OCI-LY7 (cell line): ENCODE measurements at regions not wholly inside any gene's neighbourhood (a gene's known extent, or its start where the extent isn't known, plus 50 kb on each side); places are given as distances from the start of the nearest gene placed in this dataset.

ENCODE experiments used
- BruUV-seq: library from RNA; stranded (reverse); fragments of 400-500 nt; replicated peaks from 2 replicates; lab custom pipeline; 2021; lab: Mats Ljungman, UMichigan
- CTCF ChIA-PET: fragments of 300-600 bp; sonication (Branson Sonifier 250); formaldehyde crosslinking; loops from one replicate; lab custom pipeline; 2022; ENCODE audit warnings: antibody characterized with exemption; ENCODE audit not compliant: unreplicated experiment; lab: Charles Lee
- POLR2A ChIA-PET: fragments of 300-600 bp; sonication (Branson Sonifier 250); formaldehyde crosslinking; loops from one replicate; lab custom pipeline; 2022; ENCODE audit warnings: antibody characterized with exemption; lab: Charles Lee
- DNase-seq: peaks from one replicate; pipeline ENCODE4 v3.0.0-alpha.2; 2015; ENCODE audit warnings: low spot score
- H2AFZ ChIP-seq: fragments of 200-600 bp; sonication (generic), shearing (Covaris generic); 2 replicates; pipeline ENCODE4 v1.6.1; 2014; ENCODE audit warnings: mild to moderate bottlenecking, antibody characterized with exemption, low read length, moderate library complexity
- H3K27ac ChIP-seq: fragments of 200-600 bp; sonication (generic); 2 replicates; pipeline ENCODE4 v1.5.1; 2014; ENCODE audit warnings: mixed run types, low read depth, mild to moderate bottlenecking, moderate library complexity, low read length, inconsistent platforms; ENCODE audit not compliant: poor library complexity, severe bottlenecking
- H3K36me3 ChIP-seq: fragments of 200-600 bp; sonication (generic); 2 replicates; pipeline ENCODE4 v1.6.1; 2014; ENCODE audit warnings: mild to moderate bottlenecking, antibody characterized with exemption, low read length, moderate library complexity, mixed read lengths; ENCODE audit not compliant: insufficient read depth
- H3K4me1 ChIP-seq: fragments of 200-600 bp; sonication (generic); 2 replicates; pipeline ENCODE4 v1.5.1; 2014; ENCODE audit warnings: mild to moderate bottlenecking, low read length; ENCODE audit not compliant: insufficient read depth, poor library complexity, severe bottlenecking
- H3K4me2 ChIP-seq: fragments of 200-600 bp; sonication (generic); 2 replicates; pipeline ENCODE4 v1.6.1; 2014; ENCODE audit warnings: mild to moderate bottlenecking, low read length
- H3K4me3 ChIP-seq: fragments of 200-600 bp; sonication (generic); 2 replicates; pipeline ENCODE4 v1.5.1; 2014; ENCODE audit warnings: mild to moderate bottlenecking, low read depth, low read length; ENCODE audit not compliant: poor library complexity, severe bottlenecking
- H3K79me2 ChIP-seq: fragments of 200-600 bp; sonication (generic); 2 replicates; pipeline ENCODE4 v1.6.1; 2016; ENCODE audit warnings: low read depth, mild to moderate bottlenecking, low read length, moderate library complexity, mixed read lengths; ENCODE audit not compliant: insufficient read depth
- H3K9me2 ChIP-seq: fragments of 200-600 bp; sonication (generic); 2 replicates; pipeline ENCODE4 v1.6.1; 2016; ENCODE audit warnings: mild to moderate bottlenecking, low read length, mixed read lengths; ENCODE audit not compliant: insufficient read depth
- H3K9me3 ChIP-seq: fragments of 200-600 bp; sonication (generic); 2 replicates; pipeline ENCODE4 v1.6.1; 2014; ENCODE audit warnings: mild to moderate bottlenecking, mixed run types, low read length, mixed read lengths
- H4K20me1 ChIP-seq: fragments of 200-600 bp; sonication (generic); 2 replicates; pipeline ENCODE4 v1.6.1; 2014; ENCODE audit warnings: mild to moderate bottlenecking, antibody characterized with exemption, low read length, moderate library complexity, mixed read lengths; ENCODE audit not compliant: insufficient read depth
- CTCF ChIP-seq: fragments of 200-600 bp; sonication (generic); conservative IDR thresholded peaks from 2 replicates; pipeline ENCODE4 v1.5.1; 2014; ENCODE audit warnings: mild to moderate bottlenecking, antibody characterized with exemption, low read length, moderate library complexity, mixed read lengths
- EZH2phosphoT487 ChIP-seq: fragments of 200-600 bp; sonication (generic); IDR thresholded peaks from 2 replicates; pipeline ENCODE4 v1.6.1; 2018; ENCODE audit warnings: low read depth, borderline replicate concordance, mild to moderate bottlenecking, mixed run types, antibody characterized with exemption, low read length, moderate library complexity, mixed read lengths
- intact Hi-C: fragments of 100-400 bp; cut with micrococcal nuclease; formaldehyde crosslinking; loops from one replicate; pipeline ENCODE4 v1.10.0; 2022; ENCODE audit not compliant: unreplicated experiment

- no peak for TF ChIP-seq EZH2phosphoT487
- no peak overlapping the region for H2AFZ ChIP-seq
- H3K27ac ChIP-seq = no peak overlapping the region
- ChIA-PET CTCF (no interaction called here), POLR2A (no interaction called here)
- no TSS peak for BruUV-seq
- no peak overlapping the region for H3K4me2 ChIP-seq
- H3K4me3 ChIP-seq = no peak overlapping the region
- no peaks in the 10 kb centered on the region for H3K36me3 ChIP-seq
- no peak for DNase-seq
- H3K4me1 ChIP-seq = no peaks in the 10 kb centered on the region
- intact Hi-C loops = no loop called here
- no peaks in the 10 kb centered on the region for H3K79me2 ChIP-seq
- no peaks in the 10 kb centered on the region for H3K9me3 ChIP-seq
- H3K9me2 ChIP-seq = no peaks in the 10 kb centered on the region
- H4K20me1 ChIP-seq = no peaks in the 10 kb centered on the region
Observed at GRCh38 chr6:140563728-140564127, 1189.3 kb upstream of the CITED2 start.

GRCh38 chr6:140561701-140562100 lies 1187.3 kb upstream of the CITED2 start:
- intact Hi-C loops = no loop called here
- no peaks in the 10 kb centered on the region for H3K9me2 ChIP-seq
- H3K9me3 ChIP-seq = no peaks in the 10 kb centered on the region
- H3K27ac ChIP-seq = no peak overlapping the region
- H3K4me3 ChIP-seq = no peak overlapping the region
- no peak overlapping the region for H3K4me2 ChIP-seq
- no peaks in the 10 kb centered on the region for H3K4me1 ChIP-seq
- DNase-seq = no peak
- H2AFZ ChIP-seq = no peak overlapping the region
- BruUV-seq = no TSS peak
- CTCF ChIA-PET = no interaction called here
- no peaks in the 10 kb centered on the region for H4K20me1 ChIP-seq
- TF ChIP-seq EZH2phosphoT487 (no peak), CTCF (no peak)
- H3K36me3 ChIP-seq = no peaks in the 10 kb centered on the region
- POLR2A ChIA-PET = no interaction called here
- no peaks in the 10 kb centered on the region for H3K79me2 ChIP-seq

- H3K27ac ChIP-seq = no peak overlapping the region
- POLR2A ChIA-PET = no interaction called here
- no peak for DNase-seq
Observed at GRCh38 chr6:140560671-140561070, 1186.2 kb upstream of the CITED2 start.

More at GRCh38 chr6:140560671-140561070, 1186.2 kb upstream of the CITED2 start:
- no peaks in the 10 kb centered on the region for H4K20me1 ChIP-seq
- H3K9me3 ChIP-seq = no peaks in the 10 kb centered on the region
- H3K36me3 ChIP-seq = no peaks in the 10 kb centered on the region
- H3K4me3 ChIP-seq = no peak overlapping the region
- intact Hi-C loops = no loop called here
- H3K79me2 ChIP-seq = no peaks in the 10 kb centered on the region
- no TSS peak for BruUV-seq
- no peak for TF ChIP-seq CTCF
- TF ChIP-seq EZH2phosphoT487 = no peak
- no peaks in the 10 kb centered on the region for H3K4me1 ChIP-seq
- no peak overlapping the region for H2AFZ ChIP-seq
- no peak overlapping the region for H3K4me2 ChIP-seq
- H3K9me2 ChIP-seq = no peaks in the 10 kb centered on the region
- CTCF ChIA-PET = no interaction called here
